ENCODE measurements at regions not wholly inside any gene's neighbourhood (a gene's known extent, or its start where the extent isn't known, plus 50 kb on each side); places are given as distances from the start of the nearest gene placed in this dataset.

DNA sequence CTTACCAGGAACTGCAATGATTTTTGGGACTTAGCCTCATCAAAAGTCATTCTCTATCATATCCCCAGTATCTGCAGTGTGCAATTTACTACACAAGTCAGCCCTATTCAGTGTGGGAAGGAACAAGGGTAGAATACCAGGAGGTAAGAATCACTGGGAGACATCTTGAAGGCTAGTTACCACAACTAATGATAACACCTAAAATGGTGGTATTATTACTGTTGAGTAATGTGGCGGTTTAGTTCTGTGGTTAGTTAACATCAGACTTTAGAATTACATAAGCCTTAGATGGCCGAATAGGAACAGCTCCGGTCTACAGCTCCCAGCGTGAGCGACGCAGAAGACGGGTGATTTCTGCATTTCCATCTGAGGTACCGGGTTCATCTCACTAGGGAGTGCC, 567.9 kb upstream of the CDH11 start:
- no peak for TF ChIP-seq EZH2 (IDR thresholded peaks at IDR 0.05)
- no peak for TF ChIP-seq POLR2AphosphoS5 (IDR thresholded peaks at IDR 0.05; ENCODE audit: borderline replicate concordance, low read depth, low read length)
